HAP-1 (cell line): ENCODE measurements at regions not wholly inside any gene's neighbourhood (a gene's known extent, or its start where the extent isn't known, plus 50 kb on each side); places are given as distances from the start of the nearest gene placed in this dataset.

Experiments
- DNase-seq, 2 experiments: peaks; one replicate each; pipeline ENCODE4 v3.0.0-alpha.2; 2016 to 2020; ENCODE audit warnings: low spot score in 2 of 2
- H3K27me3 ChIP-seq: fragments of 250-450 bp; sonication (Bioruptor Pico); 2 replicates; pipeline ENCODE4 v1.5.1; 2020; ENCODE audit warnings: low read depth, mild to moderate bottlenecking, moderate library complexity
- H3K36me3 ChIP-seq: fragments of 250-450 bp; sonication (Bioruptor Pico); replicated peaks from 2 replicates; pipeline ENCODE4 v1.5.1; 2020; ENCODE audit warnings: mild to moderate bottlenecking
- H3K4me1 ChIP-seq: fragments of 250-450 bp; sonication (Bioruptor Pico); 2 replicates; pipeline ENCODE4 v1.5.1; 2020; ENCODE audit warnings: mild to moderate bottlenecking
- H3K4me3 ChIP-seq: fragments of 250-450 bp; sonication (Bioruptor Pico); 2 replicates; pipeline ENCODE4 v1.5.1; 2020; ENCODE audit warnings: mild to moderate bottlenecking, moderate library complexity
- H3K9me3 ChIP-seq: fragments of 250-450 bp; sonication (Bioruptor Pico); 2 replicates; pipeline ENCODE4 v1.5.1; 2020; ENCODE audit warnings: mild to moderate bottlenecking, moderate library complexity
- in situ Hi-C: fragments of 300-500 bp; cut with MboI; formaldehyde crosslinking; loops from 3 replicates; pipeline ENCODE4 v1.14.3; 2020; ENCODE audit warnings: low sequenced_read_pairs, inconsistent platforms, mixed read lengths

DNA sequence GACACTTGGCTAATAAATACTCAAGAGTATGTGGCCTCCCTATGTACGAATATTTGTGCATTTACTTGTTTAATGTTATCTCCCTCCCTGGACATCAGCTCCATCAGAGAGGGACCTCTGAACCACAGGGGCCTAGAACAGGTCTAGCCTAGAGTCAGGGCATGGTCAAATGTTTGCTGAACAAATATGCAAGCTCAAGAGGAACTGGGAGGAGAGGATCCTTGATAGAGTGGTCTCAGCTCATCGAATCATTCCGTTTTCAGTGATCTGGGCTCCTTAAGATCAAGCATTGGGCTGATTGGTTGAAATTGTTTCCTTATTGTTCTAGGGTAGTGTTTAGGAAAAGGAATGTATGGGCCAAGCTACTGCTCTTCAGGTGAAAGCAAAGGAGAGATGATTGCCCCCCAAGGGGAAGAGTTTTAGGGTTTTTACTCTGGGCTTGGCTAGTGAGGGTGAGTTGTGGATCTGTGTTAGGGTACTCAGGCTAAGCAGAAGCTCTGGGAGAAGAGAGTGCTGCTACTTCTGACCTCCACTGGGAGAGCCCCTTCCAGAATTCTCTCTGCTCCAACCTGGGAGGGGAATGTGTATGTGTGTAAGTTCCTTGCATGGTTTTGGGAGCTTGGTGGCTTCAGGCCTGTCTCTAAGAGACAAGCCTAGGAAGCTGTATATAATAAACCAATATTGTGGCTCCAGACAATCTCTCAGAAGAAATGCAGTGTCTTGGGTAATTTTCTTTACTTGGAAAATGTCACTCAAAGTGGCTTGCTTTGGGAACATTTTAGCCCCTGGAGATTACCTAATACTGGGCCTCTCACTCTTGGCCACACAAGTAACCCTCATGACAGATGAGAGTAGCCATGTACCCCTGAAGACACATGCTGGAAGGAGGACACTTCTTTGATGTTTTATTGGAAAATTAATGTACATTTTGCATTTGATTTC, 110.0 kb downstream of the EMX2 start:
- no peak for DNase-seq
- in situ Hi-C loops = no loop called here

DNA sequence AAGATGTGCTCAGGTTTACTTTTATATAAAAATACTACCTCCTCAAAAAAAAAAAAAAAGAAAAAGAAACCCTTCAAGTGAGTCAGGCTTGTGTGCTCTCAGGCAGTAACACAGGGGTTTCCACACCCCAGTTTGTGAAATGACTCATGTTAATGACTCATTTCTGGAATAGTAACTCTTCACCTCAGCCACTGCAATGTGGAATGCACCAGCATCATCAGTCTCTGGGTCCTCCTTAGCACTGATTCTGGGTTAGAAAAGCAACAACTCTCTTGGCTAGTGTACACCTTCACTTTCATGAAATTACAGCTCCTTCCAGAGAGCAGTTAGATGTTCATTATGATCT, 110.6 kb downstream of the EMX2 start:
- Histone ChIP-seq H3K36me3 (no peaks in the 10 kb centered on the region), H3K4me1 (no peaks in the 10 kb centered on the region), H3K27me3 (no peaks in the 10 kb centered on the region), H3K4me3 (no peak overlapping the region), H3K9me3 (no peaks in the 10 kb centered on the region)
- DNase-seq = no peak
- in situ Hi-C loops = no loop called here

More for the DNA sequence above, 110.0 kb downstream of the EMX2 start:
- no peaks in the 10 kb centered on the region for H3K4me1 ChIP-seq
- H3K27me3 ChIP-seq = no peaks in the 10 kb centered on the region
- no peaks in the 10 kb centered on the region for H3K9me3 ChIP-seq
- H3K4me3 ChIP-seq = no peak overlapping the region
- no peaks in the 10 kb centered on the region for H3K36me3 ChIP-seq

DNA sequence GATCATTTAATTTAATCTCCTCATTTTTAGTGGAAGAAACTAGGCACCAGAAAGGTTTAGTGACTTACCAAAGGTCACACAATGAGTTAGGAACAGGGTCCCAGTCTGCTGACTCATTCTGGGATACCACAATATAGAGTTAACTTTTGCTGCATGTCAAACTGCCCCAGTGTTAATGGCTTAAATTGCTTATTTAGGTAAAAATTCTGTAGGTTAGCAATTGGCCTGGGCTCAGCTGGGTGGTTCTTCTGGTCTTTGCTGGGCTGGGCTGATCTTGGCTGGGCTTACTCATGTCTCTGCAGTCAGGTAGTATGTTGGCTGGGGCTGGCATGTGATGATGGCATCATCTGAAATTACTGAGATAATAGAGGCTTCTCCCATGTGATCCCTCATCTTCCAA, 111.6 kb downstream of the EMX2 start:
- H3K4me3 ChIP-seq = no peak overlapping the region
- in situ Hi-C loops = no loop called here
- no peaks in the 10 kb centered on the region for H3K9me3 ChIP-seq
- no peaks in the 10 kb centered on the region; the same call in 1 of the 2 replicates for H3K4me1 ChIP-seq
- no peaks in the 10 kb centered on the region for H3K27me3 ChIP-seq
- no peak for DNase-seq
- H3K36me3 ChIP-seq = no peaks in the 10 kb centered on the region

DNA sequence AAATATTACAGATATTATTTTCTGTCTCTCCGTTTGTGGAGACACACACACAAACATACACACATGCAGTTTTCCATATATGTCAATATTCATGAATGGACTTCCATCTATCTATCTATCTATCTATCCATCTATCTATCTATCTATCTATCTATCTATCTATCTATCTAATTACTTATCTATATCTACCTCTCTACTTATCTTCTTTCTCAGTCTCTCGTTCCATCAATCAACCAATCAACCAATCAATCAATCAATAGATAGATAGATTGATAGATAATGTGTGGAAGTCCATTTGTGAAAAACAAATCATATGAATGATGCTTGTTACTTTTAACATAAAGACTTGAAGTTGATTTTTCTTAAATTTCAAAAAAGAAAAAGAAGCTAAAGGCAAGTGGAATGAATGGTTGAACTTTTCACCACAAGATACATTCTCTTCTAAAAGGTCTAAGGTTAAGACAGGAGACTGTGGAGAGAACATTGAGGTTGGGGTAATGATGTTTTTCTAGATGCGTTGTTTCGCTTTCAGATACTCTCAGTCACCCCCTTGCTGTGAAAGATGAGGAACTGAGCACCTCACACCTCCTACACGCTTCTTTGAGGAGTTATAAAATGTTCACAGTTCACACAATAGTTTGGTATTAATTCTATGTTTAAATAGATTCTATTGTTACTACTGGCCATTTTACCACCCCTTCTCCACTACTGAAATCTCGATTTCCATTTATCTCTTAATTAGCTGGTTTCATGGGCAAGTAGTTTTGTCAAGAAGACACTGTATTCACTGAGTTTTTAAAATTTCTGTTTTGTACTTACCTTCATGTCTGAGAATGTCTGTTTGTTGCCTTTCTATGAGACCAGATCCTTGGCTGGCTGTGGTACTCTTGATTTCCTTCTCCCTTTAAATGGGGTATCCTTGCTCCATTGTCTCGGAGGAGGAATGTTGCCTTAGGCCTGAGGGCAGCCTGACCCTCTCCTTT, 114.1 kb downstream of the EMX2 start:
- Histone ChIP-seq H3K4me1 (no peaks in the 10 kb centered on the region; the same call in 1 of the 2 replicates), H3K4me3 (no peak overlapping the region), H3K27me3 (no peaks in the 10 kb centered on the region), H3K36me3 (no peaks in the 10 kb centered on the region), H3K9me3 (no peaks in the 10 kb centered on the region)
- DNase-seq = no peak
- in situ Hi-C loops = no loop called here

DNA sequence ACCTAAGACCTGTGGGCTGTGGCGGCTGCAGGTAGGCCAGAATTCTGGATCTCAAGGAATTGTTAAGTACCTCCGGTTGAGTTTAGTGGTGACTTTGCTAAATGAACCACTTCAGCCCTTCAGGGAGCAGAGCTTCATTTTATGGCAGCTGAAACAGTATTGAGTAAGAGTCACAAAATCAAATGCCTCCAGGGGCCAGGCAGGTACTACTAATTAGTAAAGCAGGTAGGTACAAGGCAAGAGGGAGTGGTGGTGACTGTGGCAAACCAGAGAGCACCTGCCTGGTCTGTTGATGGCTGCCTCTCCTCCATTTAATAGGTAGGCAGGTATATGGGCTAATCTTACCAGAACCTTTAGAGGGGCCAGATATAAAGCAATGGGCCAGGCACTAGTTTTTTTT, 118.8 kb downstream of the EMX2 start:
- no peak for DNase-seq
- H3K36me3 ChIP-seq = no peaks in the 10 kb centered on the region

DNA sequence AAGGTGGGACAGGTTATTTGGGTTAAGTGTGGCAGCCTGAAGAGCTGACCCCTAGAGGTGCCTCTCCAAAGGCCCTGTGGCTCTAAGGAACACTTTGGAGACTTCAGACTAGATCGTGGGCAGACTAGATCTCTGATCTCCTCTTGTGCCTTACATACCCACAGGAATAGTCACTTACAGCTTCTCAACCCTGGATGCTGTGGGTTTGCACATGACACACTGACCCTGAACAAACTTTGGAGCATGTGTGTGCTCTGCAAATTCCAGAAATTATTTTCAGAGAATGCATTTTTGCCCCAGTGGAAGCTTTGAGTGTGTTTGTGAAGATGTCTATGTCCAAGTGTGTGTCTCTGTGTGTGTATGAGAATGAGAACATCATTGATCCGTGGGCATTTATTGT, 119.6 kb downstream of the EMX2 start:
- no peaks in the 10 kb centered on the region for H3K36me3 ChIP-seq
- no peaks in the 10 kb centered on the region for H3K27me3 ChIP-seq
- no peaks in the 10 kb centered on the region; the same call in 1 of the 2 replicates for H3K4me1 ChIP-seq
- H3K9me3 ChIP-seq = no peaks in the 10 kb centered on the region
- DNase-seq = no peak
- no peak overlapping the region for H3K4me3 ChIP-seq
- in situ Hi-C loops = no loop called here

More for the DNA sequence above, 118.8 kb downstream of the EMX2 start:
- Histone ChIP-seq H3K27me3 (no peaks in the 10 kb centered on the region), H3K4me1 (no peaks in the 10 kb centered on the region; the same call in 1 of the 2 replicates), H3K4me3 (no peak overlapping the region), H3K9me3 (no peaks in the 10 kb centered on the region)
- in situ Hi-C loops = no loop called here

DNA sequence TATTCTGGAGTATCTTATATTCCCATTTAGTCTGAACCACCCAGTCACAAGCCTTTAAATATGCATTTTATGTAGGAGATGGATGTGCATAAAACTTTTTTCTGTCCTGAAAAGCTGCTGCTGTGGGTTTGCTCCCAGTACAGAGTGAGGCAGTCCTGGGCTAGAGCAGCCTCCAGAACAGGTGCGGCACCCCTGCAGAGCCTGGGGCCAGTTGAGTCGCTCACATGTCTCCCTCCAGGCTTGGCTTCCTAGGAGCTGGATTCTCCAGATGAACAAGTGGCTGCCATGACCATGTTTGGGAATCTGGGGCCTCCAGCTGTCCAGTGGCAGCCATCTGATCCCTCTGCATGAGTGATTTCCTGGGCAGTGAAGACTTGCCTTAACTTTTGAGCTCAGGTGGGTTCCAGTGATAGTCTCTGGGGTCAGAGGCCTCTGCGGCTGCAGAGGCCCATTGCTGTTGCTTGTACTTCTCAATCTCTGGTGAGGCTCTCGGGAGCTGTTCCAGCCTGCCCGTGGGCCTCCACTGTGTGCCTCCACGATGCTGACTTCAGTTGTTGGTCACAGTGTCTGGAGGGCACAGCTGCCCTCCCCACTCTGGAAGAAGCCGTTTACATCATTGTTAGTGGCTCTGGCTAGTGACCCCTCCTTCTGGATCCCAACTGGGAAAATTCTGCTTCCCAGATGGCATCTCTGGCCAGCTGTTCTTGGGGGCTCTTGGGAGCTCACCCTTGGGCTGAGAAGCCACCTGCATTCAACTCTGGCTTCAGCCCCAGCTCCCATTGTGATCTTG, 120.4 kb downstream of the EMX2 start:
- no peak overlapping the region for H3K4me3 ChIP-seq
- DNase-seq = no peak
- in situ Hi-C loops = no loop called here
- no peaks in the 10 kb centered on the region for H3K27me3 ChIP-seq
- H3K9me3 ChIP-seq = no peaks in the 10 kb centered on the region
- no peaks in the 10 kb centered on the region; the same call in 1 of the 2 replicates for H3K4me1 ChIP-seq
- H3K36me3 ChIP-seq = no peaks in the 10 kb centered on the region

DNA sequence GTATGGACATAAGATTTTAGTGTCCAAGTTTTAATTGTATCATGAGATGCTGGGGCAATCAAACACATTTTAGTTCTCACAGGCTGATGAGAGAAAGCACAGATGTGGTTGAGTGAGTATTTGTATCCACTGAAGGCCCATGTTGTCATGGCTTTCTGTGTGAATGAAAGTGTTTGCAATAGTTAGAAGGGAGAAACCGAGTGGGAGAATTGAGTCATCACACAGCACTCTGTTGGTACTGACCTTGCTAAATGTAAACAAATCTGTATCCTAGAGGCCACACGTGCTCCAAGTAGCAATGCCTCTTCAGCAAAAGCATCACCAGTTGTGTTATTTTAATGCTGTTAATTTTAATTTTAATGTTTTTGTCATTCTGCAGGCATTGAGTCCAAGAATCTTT, 121.2 kb downstream of the EMX2 start:
- in situ Hi-C loops = no loop called here
- DNase-seq = no peak
- no peaks in the 10 kb centered on the region for H3K36me3 ChIP-seq
- no peak overlapping the region for H3K4me3 ChIP-seq
- H3K4me1 ChIP-seq = no peaks in the 10 kb centered on the region; the same call in 1 of the 2 replicates
- no peaks in the 10 kb centered on the region for H3K9me3 ChIP-seq
- no peaks in the 10 kb centered on the region for H3K27me3 ChIP-seq

DNA sequence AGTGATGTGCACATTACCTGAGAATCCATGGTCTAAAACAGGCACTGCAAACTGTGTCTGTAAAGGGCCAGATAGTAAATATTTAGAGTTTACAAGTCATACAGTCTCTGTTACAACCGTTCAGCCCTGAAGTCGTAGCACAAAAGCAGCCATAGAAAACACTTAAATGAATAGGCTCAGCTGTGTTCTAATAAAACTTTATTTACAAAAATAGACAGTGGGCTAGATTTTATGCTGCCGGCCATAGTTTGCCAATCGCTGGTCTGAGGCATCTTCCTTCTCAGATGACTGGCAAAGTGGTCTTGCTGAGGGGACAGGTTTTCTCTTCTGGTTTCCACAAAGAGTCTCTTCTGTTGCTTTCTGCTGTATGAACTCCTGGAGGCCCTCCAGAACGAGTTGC, 121.7 kb downstream of the EMX2 start:
- H3K9me3 ChIP-seq = no peaks in the 10 kb centered on the region
- in situ Hi-C loops = no loop called here
- H3K36me3 ChIP-seq = no peaks in the 10 kb centered on the region
- H3K27me3 ChIP-seq = no peaks in the 10 kb centered on the region
- no peak for DNase-seq
- no peak overlapping the region for H3K4me3 ChIP-seq
- no peaks in the 10 kb centered on the region for H3K4me1 ChIP-seq

DNA sequence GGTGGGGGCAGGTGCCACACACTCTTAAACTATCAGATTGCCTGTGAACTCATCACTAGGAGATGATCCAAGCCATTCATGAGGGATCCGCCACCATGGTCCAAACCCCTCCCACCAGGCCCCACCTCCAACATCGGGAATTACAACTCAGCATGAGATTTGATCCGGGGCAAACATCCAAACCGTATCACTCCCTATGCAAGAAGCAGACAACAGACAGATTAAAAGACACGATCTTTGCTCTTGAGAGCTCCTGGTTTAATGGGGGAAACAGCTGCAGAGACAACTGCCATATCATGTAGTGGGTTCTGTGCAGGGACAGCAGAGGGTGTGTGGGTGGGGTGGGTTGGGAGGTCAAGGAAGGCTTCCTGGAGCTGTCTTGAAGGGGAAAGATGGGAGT, 123.6 kb downstream of the EMX2 start:
- Histone ChIP-seq H3K4me3 (no peak overlapping the region), H3K36me3 (no peaks in the 10 kb centered on the region), H3K9me3 (no peaks in the 10 kb centered on the region), H3K27me3 (no peaks in the 10 kb centered on the region), H3K4me1 (no peaks in the 10 kb centered on the region)
- in situ Hi-C loops = no loop called here
- no peak for DNase-seq

DNA sequence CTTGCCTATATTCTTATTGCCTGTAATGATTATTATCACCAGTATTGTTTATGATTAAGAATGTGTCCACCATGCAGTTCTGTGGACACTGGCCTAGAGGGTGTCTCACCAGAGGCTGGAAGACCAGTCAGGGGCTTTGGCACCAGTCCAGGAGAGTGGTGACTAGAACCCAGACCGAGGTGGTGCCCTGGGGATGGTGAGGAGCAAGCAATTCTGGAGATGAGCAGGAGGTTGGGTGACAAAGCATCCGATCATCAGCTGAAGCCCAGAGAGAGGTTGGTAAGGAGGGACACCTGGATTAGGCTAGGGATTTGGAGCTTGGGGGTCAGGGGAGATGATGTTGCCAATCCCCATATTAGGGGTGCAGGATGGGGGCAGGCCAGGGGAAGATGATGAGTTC, 124.4 kb downstream of the EMX2 start:
- no peak for DNase-seq
- in situ Hi-C loops = no loop called here
- H3K4me3 ChIP-seq = no peak overlapping the region
- no peaks in the 10 kb centered on the region for H3K9me3 ChIP-seq
- no peaks in the 10 kb centered on the region for H3K4me1 ChIP-seq
- H3K36me3 ChIP-seq = no peaks in the 10 kb centered on the region
- no peaks in the 10 kb centered on the region for H3K27me3 ChIP-seq

DNA sequence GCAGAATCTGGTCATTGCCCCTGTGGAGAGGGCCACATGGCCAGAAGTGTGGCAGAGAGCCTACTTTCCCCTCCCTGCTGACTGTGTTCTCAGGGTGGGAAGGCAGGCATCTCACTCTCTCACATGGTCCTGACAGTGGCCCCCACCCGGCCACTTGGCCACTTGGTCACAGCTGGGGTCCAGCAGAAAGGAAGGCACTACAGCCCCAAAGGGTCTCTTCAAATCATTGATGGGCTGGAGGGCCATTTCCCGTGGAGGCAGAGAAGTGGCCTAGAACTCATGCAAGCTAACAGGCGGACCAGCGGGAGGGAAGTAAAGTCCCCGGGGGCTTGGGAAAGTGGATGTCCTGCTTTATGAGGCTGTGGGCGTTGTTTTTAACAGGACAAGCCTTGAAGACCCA, 125.3 kb downstream of the EMX2 start:
- no peak for DNase-seq
- no peak overlapping the region for H3K4me3 ChIP-seq
- H3K27me3 ChIP-seq = no peaks in the 10 kb centered on the region
- H3K9me3 ChIP-seq = no peaks in the 10 kb centered on the region
- H3K4me1 ChIP-seq = no peaks in the 10 kb centered on the region
- H3K36me3 ChIP-seq = no peaks in the 10 kb centered on the region
- in situ Hi-C loops = no loop called here

DNA sequence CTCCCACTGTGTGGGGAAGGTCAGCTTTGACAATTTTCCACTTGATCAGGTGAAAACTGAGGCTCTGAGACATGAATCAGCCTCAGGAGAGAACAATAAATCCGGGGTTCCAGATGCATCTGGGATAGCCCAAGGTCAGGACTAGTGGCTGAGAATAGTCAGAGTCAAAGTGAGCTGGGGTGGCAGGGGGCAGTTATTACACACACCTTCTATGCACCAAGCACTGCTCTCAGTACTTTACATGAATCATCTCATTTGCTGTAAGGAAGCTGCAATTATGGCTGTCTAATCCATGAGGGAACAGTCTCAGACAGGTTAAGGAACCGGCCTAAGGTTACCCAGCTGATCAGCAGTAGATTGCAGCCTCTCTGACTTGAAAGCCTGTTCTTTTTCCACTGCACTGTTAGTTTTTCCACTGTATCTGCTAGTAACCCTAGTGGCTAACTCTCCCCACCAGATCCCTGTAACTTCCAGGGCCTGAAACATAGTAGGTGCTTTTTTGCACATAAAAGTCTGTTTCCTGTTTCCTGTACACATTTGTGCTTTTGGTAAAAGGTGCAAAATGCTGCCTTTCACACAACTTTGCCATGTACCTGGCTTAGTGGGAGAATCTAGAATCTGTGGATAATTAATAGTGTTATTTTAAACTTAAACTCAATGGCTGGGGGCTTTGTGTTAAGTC, 125.9 kb downstream of the EMX2 start:
- no peak for DNase-seq
- Histone ChIP-seq H3K36me3 (no peaks in the 10 kb centered on the region), H3K9me3 (no peaks in the 10 kb centered on the region), H3K4me3 (no peak overlapping the region), H3K27me3 (no peaks in the 10 kb centered on the region), H3K4me1 (no peaks in the 10 kb centered on the region)
- in situ Hi-C loops = no loop called here
